Neutrophil (primary cell): ENCODE measurements at regions not wholly inside any gene's neighbourhood (a gene's known extent, or its start where the extent isn't known, plus 50 kb on each side); places are given as distances from the start of the nearest gene placed in this dataset.

Source experiments
- H3K27ac ChIP-seq: fragments of 200-600 bp; sonication (generic); 2 replicates; pipeline ENCODE4 v1.5.1; 2016; ENCODE audit warnings: mild to moderate bottlenecking, moderate library complexity
- H3K27me3 ChIP-seq: fragments of 200-600 bp; sonication (generic); 2 replicates; pipeline ENCODE4 v1.6.0; 2016; ENCODE audit warnings: mild to moderate bottlenecking
- H3K36me3 ChIP-seq: fragments of 200-600 bp; sonication (generic); 2 replicates; pipeline ENCODE4 v1.5.1; 2017
- H3K4me1 ChIP-seq, 2 experiments: fragments of 200-600 bp in 1 of 2; sonication (generic) in 1 of 2; 1 replicate in 1 of 2; 2 replicates in 1 of 2; pipeline versions ENCODE4 v1.5.1 to v1.6.1; 2013 to 2016; ENCODE audit warnings: low read depth in 1 of 2, low read length in 1 of 2, mild to moderate bottlenecking in 1 of 2, moderate library complexity in 1 of 2; ENCODE audit not compliant: control insufficient read depth in 1 of 2, insufficient read depth in 1 of 2
- H3K4me3 ChIP-seq, 2 experiments: fragments of 200-600 bp in 1 of 2; sonication (generic) in 1 of 2; 1 replicate in 1 of 2; 2 replicates in 1 of 2; pipeline ENCODE4 v1.5.1; 2013 to 2016; ENCODE audit warnings: low read depth in 1 of 2, low read length in 1 of 2, mild to moderate bottlenecking in 1 of 2, moderate library complexity in 1 of 2
- H3K9me3 ChIP-seq: fragments of 200-600 bp; sonication (generic); 2 replicates; pipeline ENCODE4 v1.5.1; 2016
- TF ChIP-seq, protein P1 (sequence below): fragments of 200-600 bp; sonication (generic); IDR thresholded peaks from 2 replicates; pipeline ENCODE4 v1.5.1; 2016; ENCODE audit warnings: antibody characterized with exemption

DNA sequence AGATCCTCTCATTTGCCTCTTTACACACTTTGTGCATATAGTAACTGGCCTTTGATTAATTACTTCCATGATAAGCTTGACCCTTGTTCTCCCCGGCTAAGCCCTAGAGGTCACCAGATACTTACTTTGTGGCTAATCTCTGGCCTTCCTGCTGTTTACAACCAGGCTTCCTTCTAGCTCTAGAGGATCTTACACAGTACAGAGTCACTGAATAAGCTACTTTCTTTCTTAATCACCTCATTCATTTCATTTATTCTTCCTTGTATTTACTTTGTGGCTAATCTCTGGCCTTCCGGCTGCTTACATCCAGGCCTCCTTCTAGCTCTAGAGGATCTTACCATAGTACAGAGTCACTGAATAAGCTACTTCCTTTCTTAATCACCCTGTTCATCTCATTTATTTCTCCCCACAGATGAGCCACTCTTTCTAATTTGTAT is 144.3 kb upstream of the C1orf21 start:
- Histone ChIP-seq H3K4me1 (no peaks in the 10 kb centered on the region), H3K27me3 (no peaks in the 10 kb centered on the region), H3K36me3 (no peaks in the 10 kb centered on the region), H3K27ac (no peak overlapping the region), H3K9me3 (no peaks in the 10 kb centered on the region), H3K4me3 (no peak overlapping the region)
- TF ChIP-seq, protein P1, sequence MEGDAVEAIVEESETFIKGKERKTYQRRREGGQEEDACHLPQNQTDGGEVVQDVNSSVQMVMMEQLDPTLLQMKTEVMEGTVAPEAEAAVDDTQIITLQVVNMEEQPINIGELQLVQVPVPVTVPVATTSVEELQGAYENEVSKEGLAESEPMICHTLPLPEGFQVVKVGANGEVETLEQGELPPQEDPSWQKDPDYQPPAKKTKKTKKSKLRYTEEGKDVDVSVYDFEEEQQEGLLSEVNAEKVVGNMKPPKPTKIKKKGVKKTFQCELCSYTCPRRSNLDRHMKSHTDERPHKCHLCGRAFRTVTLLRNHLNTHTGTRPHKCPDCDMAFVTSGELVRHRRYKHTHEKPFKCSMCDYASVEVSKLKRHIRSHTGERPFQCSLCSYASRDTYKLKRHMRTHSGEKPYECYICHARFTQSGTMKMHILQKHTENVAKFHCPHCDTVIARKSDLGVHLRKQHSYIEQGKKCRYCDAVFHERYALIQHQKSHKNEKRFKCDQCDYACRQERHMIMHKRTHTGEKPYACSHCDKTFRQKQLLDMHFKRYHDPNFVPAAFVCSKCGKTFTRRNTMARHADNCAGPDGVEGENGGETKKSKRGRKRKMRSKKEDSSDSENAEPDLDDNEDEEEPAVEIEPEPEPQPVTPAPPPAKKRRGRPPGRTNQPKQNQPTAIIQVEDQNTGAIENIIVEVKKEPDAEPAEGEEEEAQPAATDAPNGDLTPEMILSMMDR, result no peak

- Histone ChIP-seq H3K36me3 (no peaks in the 10 kb centered on the region), H3K9me3 (no peaks in the 10 kb centered on the region), H3K27me3 (no peaks in the 10 kb centered on the region), H3K4me3 (no peak overlapping the region), H3K27ac (no peak overlapping the region), H3K4me1 (no peaks in the 10 kb centered on the region)
- TF ChIP-seq, protein P1, result no peak
Measured at GRCh38 chr1:184244962-184245361, 141.9 kb upstream of the C1orf21 start.

DNA sequence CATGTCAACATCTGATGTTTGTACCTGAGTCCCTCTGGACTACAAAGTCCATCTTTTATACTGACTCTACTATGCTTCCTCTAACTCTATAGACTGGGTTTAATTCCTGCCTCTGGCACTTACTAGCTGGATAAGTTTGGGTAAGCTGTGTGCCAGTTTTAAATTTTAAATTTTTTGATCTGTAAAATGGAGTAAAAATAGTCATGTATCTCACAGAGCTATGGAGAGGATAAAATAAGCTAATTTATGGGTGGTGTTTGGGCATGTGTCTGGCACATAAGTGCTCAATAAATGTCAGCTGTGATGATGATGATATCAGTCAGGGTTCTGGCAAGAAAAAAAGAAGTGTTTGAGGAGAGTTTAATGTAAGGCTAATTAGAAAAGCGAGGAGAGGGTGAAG is 139.2 kb upstream of the C1orf21 start:
- no peaks in the 10 kb centered on the region for H3K27me3 ChIP-seq
- H3K27ac ChIP-seq, result no peak overlapping the region
- H3K4me3 ChIP-seq, result no peak overlapping the region
- TF ChIP-seq, protein P1, result no peak
- H3K9me3 ChIP-seq, result no peaks in the 10 kb centered on the region
- no peaks in the 10 kb centered on the region for H3K4me1 ChIP-seq
- H3K36me3 ChIP-seq, result no peaks in the 10 kb centered on the region

DNA sequence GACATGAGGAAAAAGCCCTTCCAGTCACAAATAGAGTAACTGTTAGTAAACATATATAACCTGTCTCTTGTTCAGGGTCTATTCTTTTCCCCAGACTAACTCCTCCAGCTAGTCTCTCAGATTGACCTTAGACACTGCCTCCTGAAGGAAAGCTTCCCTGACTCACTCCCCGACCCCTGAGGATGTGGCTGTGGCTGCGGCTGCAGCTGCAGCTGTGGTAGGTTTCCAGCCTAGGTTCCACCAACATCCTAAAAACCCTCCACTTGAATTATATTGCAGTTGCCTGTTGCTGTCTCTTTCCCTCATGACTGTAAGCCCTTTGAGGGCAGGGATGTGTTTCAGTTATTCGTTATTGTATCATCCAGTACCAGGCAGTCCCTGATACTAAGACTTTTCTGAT is 132.9 kb upstream of the C1orf21 start:
- no peak overlapping the region for H3K27ac ChIP-seq
- no peaks in the 10 kb centered on the region for H3K36me3 ChIP-seq
- no peak overlapping the region for H3K4me3 ChIP-seq
- no peaks in the 10 kb centered on the region for H3K27me3 ChIP-seq
- TF ChIP-seq, protein P1, result no peak
- H3K4me1 ChIP-seq, result no peaks in the 10 kb centered on the region
- no peaks in the 10 kb centered on the region for H3K9me3 ChIP-seq

- no peaks in the 10 kb centered on the region for H3K4me1 ChIP-seq
- no peaks in the 10 kb centered on the region for H3K27me3 ChIP-seq
- TF ChIP-seq, protein P1, result no peak
- no peak overlapping the region for H3K27ac ChIP-seq
- no peaks in the 10 kb centered on the region for H3K36me3 ChIP-seq
- no peak overlapping the region for H3K4me3 ChIP-seq
- H3K9me3 ChIP-seq, result no peaks in the 10 kb centered on the region
Measured at GRCh38 chr1:184254849-184255248, 132.0 kb upstream of the C1orf21 start.

DNA sequence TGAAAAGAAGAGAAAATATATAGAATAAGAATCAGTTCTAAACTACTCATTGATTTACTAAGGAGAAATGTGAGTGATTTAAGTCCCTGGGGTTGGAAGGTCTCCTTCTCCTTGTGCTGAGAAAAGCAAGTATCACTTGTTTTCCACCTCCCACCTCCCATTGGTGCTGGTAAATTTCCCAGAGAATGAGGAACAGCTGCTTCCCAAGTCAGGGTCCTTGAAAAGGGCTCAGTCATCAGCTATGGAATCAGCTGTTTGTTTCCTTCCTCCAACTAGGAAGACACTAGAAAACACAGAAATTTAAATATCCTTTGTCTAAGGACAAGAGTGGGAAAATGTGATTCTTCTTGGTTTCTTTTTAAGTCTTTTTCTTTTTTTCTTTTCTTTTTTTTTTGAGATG is 131.3 kb upstream of the C1orf21 start:
- Histone ChIP-seq H3K27me3 (no peaks in the 10 kb centered on the region), H3K27ac (no peak overlapping the region), H3K4me1 (no peaks in the 10 kb centered on the region), H3K4me3 (no peak overlapping the region), H3K9me3 (no peaks in the 10 kb centered on the region), H3K36me3 (no peaks in the 10 kb centered on the region)
- TF ChIP-seq, protein P1, result no peak
